NCI-H1048 (cell line): ENCODE measurements at regions not wholly inside any gene's neighbourhood (a gene's known extent, or its start where the extent isn't known, plus 50 kb on each side); places are given as distances from the start of the nearest gene placed in this dataset.
"Not testable (repeated sequence)": the region's sequence is repeated elsewhere in the genome, so short reads cannot be mapped to it uniquely, and the experiment has no call there.

Experiments used
- DNase-seq: peaks from one replicate; lab custom pipeline; 2025; lab: John Stamatoyannopoulos, UW

DNA sequence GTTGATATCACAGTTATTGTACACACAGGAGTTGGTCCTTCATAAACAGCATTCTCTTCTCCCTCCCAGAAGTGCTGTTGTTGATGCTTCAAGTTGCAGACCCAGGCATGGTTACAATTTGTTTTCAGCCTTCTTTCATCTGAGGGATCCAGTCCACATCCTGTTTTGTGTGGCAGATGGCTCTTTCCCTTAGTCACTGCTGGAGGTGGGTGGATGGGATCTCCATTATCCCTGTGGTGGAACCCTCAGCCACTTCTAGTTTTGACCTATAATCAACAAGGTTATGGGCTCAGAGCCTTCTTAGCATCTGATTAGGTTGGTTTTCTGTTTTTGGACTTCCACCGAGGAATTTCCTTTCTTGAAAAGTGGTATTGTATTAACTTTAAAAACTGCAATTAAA, 214.2 kb downstream of the SH2D4B start:
- no peak for DNase-seq

DNA sequence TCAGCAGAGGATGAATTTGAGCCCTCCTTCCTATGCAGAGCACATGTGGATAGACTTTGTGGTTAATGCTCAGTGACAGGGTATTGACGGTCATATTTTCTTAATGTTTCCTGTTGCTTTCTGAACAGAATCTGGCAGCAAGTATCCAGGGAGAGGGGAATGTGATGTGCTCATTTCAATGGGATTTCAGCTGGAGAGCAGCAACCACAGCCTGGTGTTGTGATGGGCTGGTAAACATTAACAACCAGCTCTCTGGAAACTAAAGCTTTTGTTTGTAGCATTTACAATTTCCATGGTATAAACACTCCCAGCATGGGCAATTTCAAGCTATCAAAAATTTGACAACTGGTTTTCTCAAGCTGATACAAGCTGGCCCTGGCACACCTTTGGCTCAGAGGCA, 215.9 kb downstream of the SH2D4B start:
- DNase-seq: no peak

DNA sequence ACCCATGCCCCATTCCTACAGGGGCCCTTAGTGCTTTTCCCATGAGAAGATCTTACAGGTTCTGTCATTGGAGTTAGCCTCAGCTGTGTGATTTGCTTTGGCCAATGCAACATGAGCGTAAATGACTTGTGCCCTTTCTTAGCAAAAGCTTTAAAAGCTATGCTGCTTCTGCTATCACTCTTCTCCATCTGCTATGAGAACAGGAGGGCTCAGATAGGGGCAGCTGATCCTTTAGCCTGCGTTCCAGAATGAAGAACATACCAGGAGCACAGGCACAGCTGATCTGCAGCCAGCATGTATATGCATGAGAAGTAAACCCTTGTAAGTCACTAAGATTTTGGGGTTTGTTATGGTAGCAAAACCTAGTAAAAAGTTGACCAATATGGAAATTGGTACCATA, 218.2 kb downstream of the SH2D4B start:
- DNase-seq: no peak

DNA sequence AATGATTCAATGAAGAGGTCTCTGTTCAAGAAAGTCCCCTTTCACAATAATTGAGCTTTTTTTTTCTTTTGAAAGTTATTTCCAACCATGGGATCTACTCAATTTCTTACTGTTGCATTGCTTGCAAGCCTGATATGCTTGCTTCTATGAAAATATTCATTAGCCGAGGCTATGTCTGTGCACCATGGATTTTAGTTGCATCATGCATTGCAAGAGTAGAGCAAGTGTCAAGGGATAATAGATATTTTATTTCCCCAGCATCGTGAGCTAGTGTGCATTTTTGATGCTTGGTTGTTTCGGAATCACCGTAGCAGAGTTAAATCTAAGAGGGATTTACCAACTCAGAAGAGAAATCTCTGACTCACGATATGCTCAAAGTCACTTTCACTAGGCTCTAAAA, 222.0 kb downstream of the SH2D4B start:
- no peak for DNase-seq

DNA sequence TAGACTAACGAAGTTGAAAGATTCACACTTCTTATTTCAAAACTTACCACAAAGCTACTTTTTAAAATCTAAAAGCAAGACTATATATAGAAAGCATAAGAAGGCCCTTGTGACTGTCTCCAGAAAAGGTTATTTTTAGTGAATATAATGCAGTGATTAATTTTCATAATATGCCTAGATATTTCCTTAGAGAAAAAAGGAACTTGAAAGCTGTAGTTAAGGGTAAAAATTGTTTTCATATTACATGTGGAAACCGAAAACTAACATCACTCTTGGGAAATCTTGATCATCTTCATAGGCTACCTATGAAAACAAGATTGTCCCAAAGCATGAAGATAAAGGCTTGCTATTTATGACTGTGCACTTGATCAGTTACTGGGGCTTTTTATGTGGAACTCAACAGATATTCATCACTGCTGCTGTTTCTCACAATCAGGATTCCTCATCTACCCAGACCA, 223.2 kb downstream of the SH2D4B start:
- DNase-seq: no peak

DNA sequence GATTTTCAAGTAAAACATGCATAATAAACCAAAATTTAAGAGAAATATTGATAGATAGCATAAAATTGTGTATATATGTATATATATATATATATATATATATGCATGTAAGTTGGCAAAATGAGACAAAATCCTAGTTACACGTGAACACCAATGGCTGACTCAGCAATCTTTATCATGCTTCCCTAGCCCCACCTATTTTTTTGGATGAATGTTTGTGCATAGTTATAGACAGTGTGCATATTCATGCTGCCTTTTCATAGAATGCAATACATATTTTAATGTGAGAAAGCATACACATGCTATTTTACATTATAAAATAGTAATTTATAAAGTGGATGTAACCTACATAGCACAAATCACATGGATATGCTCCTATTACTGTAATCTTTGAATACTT, 230.3 kb downstream of the SH2D4B start:
- no peak for DNase-seq

DNA sequence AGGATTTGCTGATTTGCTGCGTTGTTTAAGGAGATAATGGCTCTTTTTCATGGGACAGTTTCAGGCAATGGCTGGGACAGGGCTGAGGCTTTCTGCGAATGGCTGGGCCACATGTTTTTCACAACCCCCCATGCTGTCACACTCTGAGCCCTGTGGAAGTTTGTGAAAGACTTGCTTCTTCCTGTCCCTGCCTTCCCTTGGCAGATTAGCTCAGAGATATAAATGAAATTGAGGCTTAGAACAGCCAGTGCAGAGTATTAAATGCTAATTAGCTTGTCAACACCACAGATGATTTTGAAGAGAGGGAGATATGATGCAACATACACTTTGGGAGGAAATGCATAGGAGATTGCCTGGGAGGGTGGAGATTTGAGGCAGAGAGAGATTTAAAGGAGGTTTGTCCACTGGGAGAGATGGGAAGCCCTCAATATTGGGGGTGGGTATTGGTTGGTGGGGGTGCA, 232.0 kb downstream of the SH2D4B start:
- no peak for DNase-seq

DNA sequence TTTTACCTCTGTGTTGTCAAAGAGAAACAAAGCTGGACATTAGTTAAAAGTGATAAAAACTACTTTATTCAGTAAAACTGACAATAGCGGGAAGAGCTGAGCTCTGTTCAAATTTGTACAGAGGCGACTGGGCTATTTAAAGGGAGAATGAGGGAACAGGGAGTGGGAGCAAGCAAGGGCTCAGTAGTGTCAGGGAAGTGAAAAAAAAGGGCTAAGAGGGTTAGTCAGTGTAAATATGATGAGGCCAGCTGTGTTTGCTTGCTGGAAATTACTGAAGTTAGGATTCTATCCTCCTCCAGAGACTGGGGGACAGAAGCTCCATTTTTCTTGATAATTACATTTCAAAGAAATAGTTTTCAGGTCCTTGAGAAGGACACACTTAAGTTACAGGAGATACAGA, 232.5 kb downstream of the SH2D4B start:
- no peak for DNase-seq

DNA sequence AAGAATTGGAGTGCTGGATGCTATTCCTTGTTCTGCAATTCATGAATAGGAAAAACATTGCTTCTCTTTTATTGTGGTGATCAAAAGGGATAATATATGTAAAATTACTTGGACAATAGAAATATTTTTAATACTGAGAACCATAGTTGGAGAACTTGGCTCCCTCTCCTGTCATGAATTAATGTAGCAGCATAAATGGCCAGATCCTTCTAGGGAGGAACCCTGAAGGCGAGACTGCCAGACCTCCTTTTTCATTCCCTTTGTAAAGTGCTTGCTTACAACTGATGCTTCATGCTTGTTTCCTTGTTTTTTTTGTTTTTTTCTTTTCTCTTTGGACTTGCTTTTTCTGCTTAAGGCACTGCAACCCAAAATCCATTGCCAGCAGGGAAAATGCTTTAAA, 233.6 kb downstream of the SH2D4B start:
- DNase-seq: no peak

DNA sequence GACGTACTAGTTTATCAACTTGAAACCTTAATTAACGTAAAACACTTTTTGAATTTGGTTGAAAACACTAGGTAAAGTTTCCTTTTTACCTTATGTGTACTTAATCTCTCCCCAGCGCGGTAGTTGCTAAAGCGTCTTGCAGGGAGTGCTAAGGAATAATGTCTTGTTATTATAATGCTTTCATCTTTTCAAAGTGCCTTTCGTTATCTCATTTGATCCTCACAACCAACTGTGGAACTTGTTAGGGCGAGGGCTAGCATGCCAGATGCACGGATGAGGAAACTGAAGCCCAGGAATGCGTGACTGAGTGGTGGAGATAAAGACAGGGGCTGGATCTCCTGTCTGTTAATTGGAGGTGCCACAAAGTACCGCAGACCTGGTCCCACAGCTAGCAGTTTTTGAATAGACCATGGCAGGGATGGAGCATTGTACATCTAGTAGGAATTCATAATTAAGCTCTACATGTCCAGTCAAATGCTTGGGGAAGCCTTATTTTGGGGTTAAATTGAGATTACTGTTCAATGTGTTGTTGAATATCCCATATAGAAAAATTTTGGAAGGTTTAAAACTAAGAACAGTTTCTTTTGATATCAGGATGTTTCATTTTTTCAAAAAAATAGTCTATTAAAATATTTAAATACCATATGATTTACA, 234.3 kb downstream of the SH2D4B start:
- DNase-seq: no peak

DNA sequence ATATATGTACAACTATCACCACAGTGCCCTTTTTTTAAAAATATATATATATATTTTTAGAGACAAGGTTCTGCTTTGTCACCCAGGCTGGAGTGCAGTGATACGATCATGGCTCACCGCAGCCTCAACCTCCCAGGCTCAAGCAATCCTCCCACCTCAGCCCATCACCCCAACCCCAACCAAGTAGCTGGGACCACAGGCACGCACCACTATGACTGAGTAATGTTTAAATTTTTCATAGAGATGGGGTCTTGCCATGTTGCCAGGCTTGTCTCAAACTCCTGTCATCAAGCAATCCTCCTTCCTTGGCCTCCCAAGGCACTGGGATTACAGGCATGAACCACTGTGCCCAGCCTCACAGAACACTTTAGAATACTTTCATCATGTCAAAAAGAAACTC, 234.9 kb downstream of the SH2D4B start:
- no peak for DNase-seq

DNA sequence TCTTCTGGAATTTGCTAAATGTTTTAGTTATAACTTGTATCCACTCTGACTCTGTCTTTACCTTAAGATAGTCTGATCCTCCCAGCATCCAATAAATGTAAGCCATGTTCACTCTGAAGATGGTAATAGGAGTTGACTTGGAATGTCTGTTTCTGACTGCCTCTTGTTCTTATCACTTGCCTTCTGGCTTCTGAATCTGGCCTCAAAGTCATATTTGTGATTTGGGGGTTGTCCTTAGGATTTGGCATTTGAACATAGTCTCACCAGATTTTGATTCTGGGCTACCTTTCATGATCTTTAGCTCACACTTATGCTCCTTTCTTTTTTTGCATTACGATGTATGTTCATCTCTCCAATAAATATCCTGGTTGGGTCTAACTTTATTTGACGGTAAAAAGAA, 247.0 kb downstream of the SH2D4B start:
- DNase-seq: no peak

DNA sequence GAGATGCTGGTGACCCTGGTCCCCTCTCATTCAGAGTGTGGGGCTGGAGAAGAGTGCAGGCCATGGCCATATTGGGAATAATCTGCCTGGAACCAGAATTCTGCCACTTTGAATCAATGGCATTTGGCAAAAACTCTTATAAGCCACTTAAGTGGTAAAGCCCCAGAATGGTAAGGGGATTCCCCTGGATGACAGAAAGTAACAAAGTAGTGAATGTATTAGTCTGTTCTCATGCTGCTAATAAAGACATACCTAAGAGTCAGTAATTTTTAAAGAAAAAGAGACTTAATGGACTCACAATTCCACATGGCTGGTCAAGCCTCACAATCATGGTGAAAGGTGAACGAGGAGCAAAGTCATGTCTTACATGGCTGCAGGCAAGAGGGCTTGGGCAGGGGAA, 248.6 kb downstream of the SH2D4B start:
- no peak for DNase-seq

DNA sequence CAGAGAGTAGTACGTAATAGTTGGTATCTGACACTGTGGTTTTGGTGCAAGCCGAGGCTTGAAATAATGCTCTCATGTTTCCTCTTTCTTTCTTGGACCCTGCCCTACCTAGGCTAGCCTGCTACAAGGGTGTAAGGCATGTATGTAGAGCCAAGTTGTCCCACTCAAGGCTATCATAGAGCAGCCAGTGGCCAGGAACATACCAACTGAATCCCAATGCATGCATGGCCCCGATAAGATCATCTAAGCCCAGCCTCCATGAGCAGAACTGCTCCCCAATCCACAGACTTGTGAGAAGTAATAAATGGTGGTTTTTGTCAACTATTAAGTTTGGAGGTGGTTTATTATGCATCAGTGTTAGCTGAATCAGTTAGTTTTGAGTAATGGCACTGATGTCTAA, 250.2 kb downstream of the SH2D4B start:
- DNase-seq: no peak

DNA sequence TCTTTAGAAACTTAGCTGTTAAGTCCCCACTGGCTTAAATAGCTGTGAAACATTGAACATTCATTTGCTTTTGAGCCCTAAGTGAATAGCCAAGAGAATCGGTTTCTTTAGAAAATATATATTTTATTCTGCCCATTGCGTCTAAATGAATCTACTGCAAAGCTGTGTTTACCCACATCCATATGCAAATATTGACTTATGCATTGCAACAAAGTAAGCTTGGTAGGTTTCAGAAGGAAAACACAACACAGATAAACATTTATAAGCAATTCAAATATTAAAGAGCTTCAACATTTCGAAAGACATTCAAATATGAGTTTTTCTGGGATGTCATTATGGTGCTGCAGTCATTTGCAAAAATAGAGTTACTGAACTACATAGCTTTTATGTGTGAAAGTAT, 257.3 kb downstream of the SH2D4B start:
- DNase-seq: no peak

DNA sequence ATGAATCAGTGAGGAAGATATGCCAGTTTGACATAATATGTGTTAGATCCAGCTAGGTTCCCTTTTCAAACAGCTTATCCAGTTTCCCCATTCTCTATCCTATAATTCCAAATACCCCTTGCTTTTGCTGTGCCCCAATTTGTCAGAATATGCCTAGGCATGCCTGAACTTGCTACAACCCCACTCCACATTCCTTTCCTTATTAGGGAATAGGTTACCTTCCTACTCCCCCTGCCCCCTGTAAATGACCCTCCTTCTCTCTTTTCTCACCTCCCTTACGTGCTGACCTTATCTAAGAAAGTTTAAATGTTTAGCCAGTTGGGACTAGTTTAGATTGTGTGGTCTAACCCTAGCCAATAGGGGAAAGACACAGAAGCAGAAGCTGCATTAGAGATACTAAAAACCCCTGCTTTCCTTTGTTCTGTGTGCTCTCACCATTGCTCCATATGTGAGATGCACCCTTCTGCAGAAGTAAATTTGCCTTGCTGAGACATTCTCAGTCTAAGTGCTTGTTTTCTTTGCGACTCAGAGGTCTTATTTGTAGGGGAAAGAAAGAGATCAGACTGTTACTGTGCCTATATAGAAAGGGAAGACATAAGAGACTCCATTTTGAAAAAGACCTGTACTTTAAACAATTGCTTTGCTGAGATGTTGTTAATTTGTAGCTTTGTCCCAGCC, 267.8 kb downstream of the SH2D4B start:
- no peak for DNase-seq

DNA sequence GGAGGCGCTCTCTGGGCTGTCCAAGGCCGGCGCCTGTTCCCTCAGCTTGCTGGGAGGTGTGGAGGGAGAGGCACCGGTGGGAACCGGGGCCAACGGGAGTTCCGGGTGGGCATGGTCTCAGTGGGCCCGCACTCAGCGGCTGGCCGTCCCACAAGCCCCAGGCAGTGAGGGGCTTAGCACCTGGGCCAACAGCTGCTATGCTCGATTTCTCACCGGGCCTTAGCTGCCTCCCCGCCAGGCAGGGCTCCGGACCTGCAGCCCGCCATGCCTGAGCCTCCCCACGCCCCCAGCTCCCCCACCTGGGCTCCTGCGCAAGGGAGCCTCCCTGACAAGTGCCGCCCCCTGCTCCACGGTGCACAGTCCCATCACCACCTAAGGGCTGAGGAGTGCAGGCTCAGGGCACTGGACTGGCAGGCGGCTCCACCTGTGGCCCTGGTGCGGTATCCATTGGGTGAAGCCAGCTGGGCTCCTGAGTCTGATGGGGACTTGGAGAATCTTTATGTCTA, 276.5 kb downstream of the SH2D4B start:
- no peak for DNase-seq

DNA sequence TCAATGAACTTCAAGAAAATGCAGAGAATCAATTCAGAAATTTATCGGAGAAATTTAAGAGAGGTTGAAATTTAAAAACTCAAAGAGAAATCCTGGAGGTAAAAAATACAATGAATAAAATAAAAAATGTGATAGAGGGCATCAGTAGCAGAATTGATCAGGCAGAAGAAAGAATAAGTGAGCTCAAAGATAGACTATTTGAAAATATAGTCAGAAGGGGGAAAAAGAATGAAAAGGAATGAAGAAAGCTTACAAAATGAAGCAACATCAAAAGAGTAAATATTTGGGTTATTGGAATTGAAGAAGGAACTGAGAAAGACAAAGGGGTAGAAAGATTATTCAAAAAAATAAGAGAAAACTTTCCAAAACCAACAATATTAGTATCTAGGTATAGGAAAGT, 291.4 kb downstream of the SH2D4B start:
- no peak for DNase-seq

DNA sequence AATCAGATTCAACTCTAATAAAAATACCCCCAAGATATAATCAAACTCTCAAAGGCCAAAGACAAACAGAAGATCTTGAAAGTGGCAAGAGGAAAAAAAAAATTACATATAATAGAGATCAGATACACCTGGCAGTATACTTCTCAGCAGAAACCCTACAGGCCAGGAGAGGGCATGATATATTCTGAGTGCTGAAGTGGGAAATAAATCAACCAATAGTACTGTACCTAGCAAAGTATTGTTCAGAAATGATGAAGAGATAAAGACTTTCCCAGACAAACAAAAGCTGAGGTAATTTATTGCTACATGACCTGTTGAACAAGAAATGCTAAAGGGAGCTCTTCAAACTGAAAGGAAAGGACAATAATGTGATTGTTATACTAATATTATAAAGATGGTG, 291.9 kb downstream of the SH2D4B start:
- no peak for DNase-seq

DNA sequence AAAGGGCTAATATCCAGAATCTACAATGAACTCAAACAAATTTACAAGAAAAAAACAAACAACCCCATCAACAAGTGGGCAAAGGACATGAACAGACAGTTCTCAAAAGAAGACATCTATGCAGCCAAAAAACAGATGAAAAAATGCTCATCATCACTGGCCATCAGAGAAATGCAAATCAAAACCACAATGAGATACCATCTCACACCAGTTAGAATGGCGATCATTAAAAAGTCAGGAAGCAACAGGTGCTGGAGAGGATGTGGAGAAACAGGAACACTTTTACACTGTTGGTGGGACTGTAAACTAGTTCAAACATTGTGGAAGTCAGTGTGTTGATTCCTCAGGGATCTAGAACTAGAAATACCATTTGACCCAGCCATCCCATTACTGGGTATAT, 295.0 kb downstream of the SH2D4B start:
- not testable (repeated sequence) for DNase-seq

DNA sequence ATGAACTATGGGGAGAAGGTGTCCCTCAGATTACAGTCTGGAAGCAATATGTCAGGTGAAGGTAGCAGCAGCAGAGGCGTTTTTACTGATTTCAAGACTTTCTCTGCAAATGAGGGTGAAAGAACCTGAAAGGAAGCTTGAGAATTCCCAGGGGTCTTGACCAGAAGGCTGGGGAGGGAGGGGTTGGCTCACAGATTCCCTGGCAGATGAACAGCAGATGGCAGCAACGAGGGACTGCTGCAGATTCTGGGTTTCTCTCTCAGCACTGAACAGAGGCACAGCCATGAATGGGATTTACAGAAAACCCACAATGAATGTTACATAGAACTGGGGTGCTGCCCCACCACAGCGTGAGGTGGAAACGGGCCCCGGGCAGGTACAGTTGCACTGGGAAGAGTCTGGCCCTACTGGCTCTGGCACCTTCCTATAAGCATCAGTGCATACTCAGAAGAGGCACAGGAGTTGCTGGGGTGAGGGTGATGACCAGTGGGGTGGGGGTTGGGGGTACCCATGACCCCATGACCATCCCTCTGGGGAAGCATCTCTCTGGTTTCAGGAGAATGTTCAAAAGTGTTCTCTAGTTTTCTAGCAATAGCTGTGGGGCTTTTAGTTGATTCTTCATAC, 317.8 kb downstream of the SH2D4B start:
- DNase-seq: no peak

DNA sequence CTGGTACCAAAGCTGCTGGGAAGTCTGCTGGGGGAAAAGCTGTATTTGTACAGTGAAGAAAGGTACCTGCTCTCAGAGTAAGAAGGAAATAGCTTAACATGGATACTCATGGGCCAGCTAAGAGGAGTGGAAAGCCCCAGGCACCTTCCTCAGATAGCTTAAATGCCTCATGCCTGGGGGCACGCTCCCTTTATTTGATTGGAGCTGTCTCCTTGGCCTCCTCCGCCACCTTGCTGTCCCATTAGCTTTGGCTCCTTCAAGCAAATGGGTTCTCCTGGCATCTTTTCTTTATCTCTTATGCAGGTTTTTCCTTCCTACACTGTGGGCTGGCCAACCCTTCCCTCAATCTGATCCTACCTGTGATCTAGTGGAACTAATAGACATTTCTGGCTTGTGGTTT, 318.5 kb downstream of the SH2D4B start:
- DNase-seq: no peak

DNA sequence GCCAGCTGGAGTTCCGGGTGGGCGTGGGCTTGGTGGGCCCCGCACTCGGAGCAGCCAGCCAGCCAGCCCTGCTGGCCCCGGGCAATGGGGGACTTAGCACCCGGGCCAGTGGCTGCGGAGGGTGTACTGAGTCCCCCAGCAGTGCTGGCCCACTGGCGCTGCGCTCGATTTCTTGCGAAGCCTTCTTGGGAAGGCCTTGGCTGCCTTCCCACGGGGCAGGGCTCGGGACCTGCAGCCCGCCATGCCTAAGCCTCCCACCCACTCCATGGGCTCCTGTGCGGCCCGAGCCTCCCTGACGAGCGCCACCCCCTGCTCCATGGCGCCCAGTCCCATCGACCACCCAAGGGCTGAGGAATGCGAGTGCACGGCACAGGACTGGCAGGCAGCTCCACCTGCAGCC, 321.6 kb downstream of the SH2D4B start:
- not testable (repeated sequence) for DNase-seq
